ENCODE measurements at regions not wholly inside any gene's neighbourhood (a gene's known extent, or its start where the extent isn't known, plus 50 kb on each side); places are given as distances from the start of the nearest gene placed in this dataset.

GRCh38 chr5:9928326-9928725 is 298.2 kb upstream of the TAS2R1 start:
- DNase-seq (ENCODE audit: low read depth in 2 of 2): no peak
- no peak overlapping the region for H3K4me3 ChIP-seq (replicated peaks in 1 of 2; ENCODE audit: low read depth in 2 of 2, low read length in 2 of 2)
- TF ChIP-seq CTCF (IDR thresholded peaks at IDR 0.05; ENCODE audit: low read depth, low read length): no peak

- no peak for TF ChIP-seq CTCF (IDR thresholded peaks at IDR 0.05; ENCODE audit: low read depth, low read length)
- peak; percentile 36 to 69 for DNase-seq (ENCODE audit: low read depth in 2 of 2)
- no peak overlapping the region for H3K4me3 ChIP-seq (replicated peaks in 1 of 2; ENCODE audit: low read depth in 2 of 2, low read length in 2 of 2)
Observed at GRCh38 chr5:9927521-9927997, 297.4 kb upstream of the TAS2R1 start.

GRCh38 chr5:9927106-9927505 is 297.0 kb upstream of the TAS2R1 start:
- no peak overlapping the region for H3K4me3 ChIP-seq (replicated peaks in 1 of 2; ENCODE audit: low read depth in 2 of 2, low read length in 2 of 2)
- no peak for TF ChIP-seq CTCF (IDR thresholded peaks at IDR 0.05; ENCODE audit: low read depth, low read length)
- DNase-seq (ENCODE audit: low read depth in 2 of 2): peak; percentile 45 to 54

DNA sequence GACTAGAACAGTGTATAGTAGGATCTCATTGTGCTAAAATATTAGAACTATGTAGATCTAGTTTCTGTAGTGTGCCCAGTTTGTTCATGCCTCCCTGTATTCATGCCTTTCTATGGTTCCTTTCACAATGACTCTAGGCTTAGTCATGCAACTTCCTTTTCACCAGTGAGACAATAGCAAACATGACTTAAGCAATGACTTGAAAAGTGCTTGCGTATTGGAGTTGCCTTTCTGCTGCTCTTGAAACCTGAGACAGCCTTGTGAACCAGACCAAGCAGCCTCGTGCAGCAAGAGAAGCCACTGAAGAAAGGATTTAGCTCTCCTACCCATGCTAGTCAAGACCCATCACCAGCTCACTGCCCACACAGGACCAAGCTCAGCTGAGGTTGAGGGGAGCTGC is 294.5 kb upstream of the TAS2R1 start:
- DNase-seq (ENCODE audit: low read depth in 2 of 2): peak; percentile 98
- no peak overlapping the region for H3K4me3 ChIP-seq (replicated peaks in 1 of 2; ENCODE audit: low read depth in 2 of 2, low read length in 2 of 2)
- no peak for TF ChIP-seq CTCF (IDR thresholded peaks at IDR 0.05; ENCODE audit: low read depth, low read length)

DNA sequence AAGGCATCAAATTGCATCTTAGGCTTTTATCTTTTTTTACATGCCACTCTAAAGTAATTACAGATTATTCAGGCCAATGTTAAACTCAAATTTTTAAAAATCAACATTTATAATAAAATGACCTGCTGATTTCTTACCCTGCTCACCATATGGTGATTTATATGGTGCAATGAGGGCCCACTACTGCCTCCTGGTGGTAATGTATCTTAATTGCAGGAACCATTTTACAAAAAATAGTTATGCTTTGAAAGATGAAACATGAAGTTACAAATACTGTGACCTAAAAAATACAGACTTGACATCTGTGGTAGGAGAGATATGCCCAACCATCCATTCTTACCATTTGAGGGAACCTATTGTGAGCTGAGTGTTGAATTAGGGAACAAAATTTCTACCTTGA is 292.6 kb upstream of the TAS2R1 start:
- peak; percentile 35 for TF ChIP-seq CTCF (IDR thresholded peaks at IDR 0.05; ENCODE audit: low read depth, low read length)
- H3K4me3 ChIP-seq (replicated peaks in 1 of 2; ENCODE audit: low read depth in 2 of 2, low read length in 2 of 2): no peak overlapping the region
- DNase-seq (ENCODE audit: low read depth in 2 of 2): no peak

DNA sequence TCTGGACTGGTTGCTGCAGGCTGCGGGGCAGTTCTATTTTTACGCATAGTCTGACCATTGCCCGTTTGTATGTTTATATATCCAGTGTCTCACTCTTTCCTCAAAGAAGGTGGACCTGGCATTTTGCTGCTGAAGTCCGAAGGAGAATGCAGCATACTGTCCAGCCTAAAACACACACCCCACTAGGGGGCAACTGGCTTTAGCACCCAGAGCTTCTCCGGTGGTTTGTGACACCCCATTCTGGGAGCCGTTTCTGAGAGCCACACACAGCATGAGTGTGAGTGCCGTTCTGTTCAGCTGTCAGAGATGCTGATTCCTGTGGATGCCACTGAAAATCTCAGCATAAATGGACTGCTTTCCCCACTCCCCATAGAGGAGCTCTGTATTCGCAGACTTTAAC is 290.5 kb upstream of the TAS2R1 start:
- DNase-seq (ENCODE audit: low read depth in 2 of 2): no peak
- peak; percentile 6 for TF ChIP-seq CTCF (IDR thresholded peaks at IDR 0.05; ENCODE audit: low read depth, low read length)
- no peak overlapping the region for H3K4me3 ChIP-seq (replicated peaks in 1 of 2; ENCODE audit: low read depth in 2 of 2, low read length in 2 of 2)

DNA sequence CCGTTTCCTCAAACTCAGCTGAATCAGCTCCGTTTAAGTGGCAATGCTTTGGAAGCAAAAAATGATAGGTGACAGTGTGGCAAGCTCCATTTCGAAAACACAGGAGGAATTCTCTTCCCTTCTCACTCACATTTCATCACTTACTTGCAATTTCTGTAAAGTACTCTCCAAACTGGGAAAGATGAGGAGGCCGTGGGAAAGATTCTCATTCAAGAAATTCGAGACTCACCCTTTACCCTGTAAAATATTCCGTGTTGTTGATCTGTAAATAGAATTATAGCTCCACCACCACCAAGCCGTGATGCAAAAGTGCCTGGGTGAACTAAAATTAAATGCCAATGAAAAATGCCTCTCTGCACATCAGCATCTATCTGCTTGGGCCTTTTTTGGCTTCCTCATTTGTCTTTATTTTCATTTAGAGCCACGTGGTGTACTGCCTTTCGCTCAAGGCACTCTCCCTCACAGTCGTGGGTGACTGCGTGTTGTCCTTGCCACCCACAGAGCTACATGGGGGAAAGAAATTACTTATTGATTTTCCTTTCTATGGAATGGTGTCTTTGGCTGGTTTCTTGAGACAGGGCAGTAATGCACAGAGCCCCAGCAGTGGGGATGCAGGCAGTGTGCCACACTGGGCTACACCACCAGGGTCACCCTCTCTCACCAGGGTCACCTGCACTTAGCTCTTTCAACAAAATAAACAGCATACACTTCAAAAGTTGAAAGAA is 289.3 kb upstream of the TAS2R1 start:
- no peak for TF ChIP-seq CTCF (IDR thresholded peaks at IDR 0.05; ENCODE audit: low read depth, low read length)
- no peak overlapping the region for H3K4me3 ChIP-seq (replicated peaks in 1 of 2; ENCODE audit: low read depth in 2 of 2, low read length in 2 of 2)
- no peak for DNase-seq (ENCODE audit: low read depth in 2 of 2)

Measured in cardiac fibroblast (primary cell).